Pancreas (tissue), 10 donors: ENCODE measurements at regions not wholly inside any gene's neighbourhood (a gene's known extent, or its start where the extent isn't known, plus 50 kb on each side); places are given as distances from the start of the nearest gene placed in this dataset.

Experiments used
- ATAC-seq, 4 donors: fragments of 200-7000 bp; cut with Tn5 transposase; one replicate each; pipeline versions ENCODE4 v1.8.0 to v1.9.1; 2020; ENCODE audit warnings: mild to moderate bottlenecking in 4 of 4, moderate library complexity in 4 of 4
- DNase-seq, 6 donors: peaks; one replicate each; pipeline ENCODE4 v3.0.0-alpha.2; 2020
- FAIRE-seq: peaks from 2 replicates; lab custom pipeline; 2012; peaks lifted over from hg19 to GRCh38; lab: Jason Lieb, UNC
- H3K27ac ChIP-seq, 4 donors: fragments of 200-600 bp; sonication (generic); 1 replicate in 3 of 4; 2 replicates in 1 of 4; pipeline versions ENCODE4 v1.5.0 to v1.8.0; 2020
- H3K27me3 ChIP-seq, 4 donors: fragments of 200-600 bp; one replicate each; pipeline ENCODE4 v1.8.0; 2021
- H3K36me3 ChIP-seq, 3 donors: fragments of 200-600 bp; sonication (generic) in 1 of 3; one replicate each; pipeline versions ENCODE4 v1.5.0 to v1.8.0; 2020 to 2021
- H3K4me1 ChIP-seq, 3 donors: fragments of 200-600 bp; one replicate each; pipeline ENCODE4 v1.8.0; 2021
- H3K4me3 ChIP-seq, 4 donors: fragments of 200-600 bp; sonication (generic) in 2 of 4; one replicate each; pipeline versions ENCODE4 v1.5.0 to v1.8.0; 2020 to 2021
- H3K9me3 ChIP-seq, 4 donors: fragments of 200-600 bp; one replicate each; pipeline ENCODE4 v1.8.0; 2021
- CTCF ChIP-seq, 4 donors: fragments of 200-600 bp; sonication (generic) in 3 of 4; IDR thresholded peaks; one replicate each; pipeline versions ENCODE4 v1.5.0 to v1.8.0; 2021; ENCODE audit warnings: antibody characterized with exemption in 4 of 4
- WGBS, 2 donors: extraction: QIAGEN DNeasy Blood & Tissue Kit; methylation state at CpG; one replicate each; pipeline ENCODE4 v1.1.7; 2013; 5-methylcytosine and 5-hydroxymethylcytosine counted together
- intact Hi-C, 3 donors: fragments of 100-400 bp; cut with DNase I; formaldehyde crosslinking; loops; one replicate each; pipeline versions ENCODE4 v1.11.1 to v1.14.2; 2022
- donor health status: healthy with polysubstance abuse.
- donor health status: DM: no; HTN: no; CAD: no; lungs with moderate emphysema.
- donor health status: DM: no; HTN: no; CAD: no.
- donor health status: control.
- donor health status: control.
- donor health status: Bipolar disorder and iron deficiency.
- donor health status: DM: yes; HTN: yes; CAD: no.
- donor health status: DM: no; HTN: no; CAD: no.
- donor health status: DM: no; HTN: no; CAD: no.
- donor health status: DM: yes; HTN: yes; CAD: no.

- Histone ChIP-seq H3K27ac (no peak overlapping the region), H3K4me1 (no peaks in the 10 kb centered on the region), H3K27me3 (no peaks in the 10 kb centered on the region), H3K9me3 (no peaks in the 10 kb centered on the region), H3K4me3 (no peak overlapping the region), H3K36me3 (no peaks in the 10 kb centered on the region)
- peak; percentile 66 to 86 (median 82) for TF ChIP-seq CTCF (IDR thresholded peaks at IDR 0.05)
- FAIRE-seq (peak; percentile 71), DNase-seq (peak in 4 of 6 donors; percentile 29 to 73 (median 44)), ATAC-seq (peak; percentile 86 to 96 (median 94))
- WGBS, 2 donors, result 8% methylated on average over 9 of the region's 9 CpGs
- intact Hi-C loops, result loop anchor here in 1 of 3 donors (10.0 kb wide), 1 partner anchor 276 kb away; no protein-coding TSS in a partner anchor
These were observed 87.2 kb downstream of the PTTG1 start for GRCh38 chr5:160508780-160509361.

GRCh38 chr5:160511280-160511929 lies 89.8 kb downstream of the PTTG1 start:
- intact Hi-C loops, result no loop called here
- DNase-seq, result no peak
- TF ChIP-seq CTCF (IDR thresholded peaks at IDR 0.05), result no peak
- Histone ChIP-seq H3K27me3 (no peaks in the 10 kb centered on the region), H3K36me3 (no peaks in the 10 kb centered on the region), H3K4me1 (no peaks in the 10 kb centered on the region), H3K4me3 (no peak overlapping the region), H3K9me3 (no peaks in the 10 kb centered on the region), H3K27ac (no peak overlapping the region)
- no peak for ATAC-seq
- WGBS, 2 donors, result 59 to 68% methylated on average over 12 of the region's 12 CpGs
- no peak for FAIRE-seq
